GM12873 (cell line): ENCODE measurements at regions not wholly inside any gene's neighbourhood (a gene's known extent, or its start where the extent isn't known, plus 50 kb on each side); places are given as distances from the start of the nearest gene placed in this dataset.

ENCODE experiments used
- TF ChIP-seq, protein P1 (sequence below): IDR thresholded peaks from 2 replicates; pipeline ENCODE4 v1.5.1; 2012; ENCODE audit warnings: low read depth, mild to moderate bottlenecking, moderate library complexity, low read length, control low read depth; ENCODE audit not compliant: insufficient read depth; ENCODE audit errors: missing control alignments

DNA sequence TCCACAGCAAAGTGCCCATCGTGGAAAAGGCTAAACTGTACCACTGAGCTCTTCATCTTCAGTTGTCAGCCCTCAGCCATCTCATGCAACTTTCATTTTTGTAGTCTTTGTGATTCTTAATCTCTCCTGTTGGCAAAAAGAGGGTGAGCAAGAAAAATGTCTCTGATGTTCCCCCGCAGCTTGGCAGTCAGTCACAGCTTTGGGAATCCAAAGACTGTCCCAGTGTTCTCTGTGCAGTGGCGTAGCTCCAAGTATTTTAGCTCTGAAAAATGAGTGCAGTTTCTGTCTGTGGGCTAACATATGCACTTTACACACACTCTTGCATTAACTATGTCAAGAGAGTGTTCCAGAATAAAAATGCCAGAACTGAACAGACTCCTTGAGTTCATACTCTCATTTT is 372.2 kb downstream of the TMEM232 start:
- TF ChIP-seq, protein P1, sequence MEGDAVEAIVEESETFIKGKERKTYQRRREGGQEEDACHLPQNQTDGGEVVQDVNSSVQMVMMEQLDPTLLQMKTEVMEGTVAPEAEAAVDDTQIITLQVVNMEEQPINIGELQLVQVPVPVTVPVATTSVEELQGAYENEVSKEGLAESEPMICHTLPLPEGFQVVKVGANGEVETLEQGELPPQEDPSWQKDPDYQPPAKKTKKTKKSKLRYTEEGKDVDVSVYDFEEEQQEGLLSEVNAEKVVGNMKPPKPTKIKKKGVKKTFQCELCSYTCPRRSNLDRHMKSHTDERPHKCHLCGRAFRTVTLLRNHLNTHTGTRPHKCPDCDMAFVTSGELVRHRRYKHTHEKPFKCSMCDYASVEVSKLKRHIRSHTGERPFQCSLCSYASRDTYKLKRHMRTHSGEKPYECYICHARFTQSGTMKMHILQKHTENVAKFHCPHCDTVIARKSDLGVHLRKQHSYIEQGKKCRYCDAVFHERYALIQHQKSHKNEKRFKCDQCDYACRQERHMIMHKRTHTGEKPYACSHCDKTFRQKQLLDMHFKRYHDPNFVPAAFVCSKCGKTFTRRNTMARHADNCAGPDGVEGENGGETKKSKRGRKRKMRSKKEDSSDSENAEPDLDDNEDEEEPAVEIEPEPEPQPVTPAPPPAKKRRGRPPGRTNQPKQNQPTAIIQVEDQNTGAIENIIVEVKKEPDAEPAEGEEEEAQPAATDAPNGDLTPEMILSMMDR: no peak

- TF ChIP-seq, protein P1: no peak
Measured at GRCh38 chr5:110354915-110355644, 371.4 kb downstream of the TMEM232 start.

DNA sequence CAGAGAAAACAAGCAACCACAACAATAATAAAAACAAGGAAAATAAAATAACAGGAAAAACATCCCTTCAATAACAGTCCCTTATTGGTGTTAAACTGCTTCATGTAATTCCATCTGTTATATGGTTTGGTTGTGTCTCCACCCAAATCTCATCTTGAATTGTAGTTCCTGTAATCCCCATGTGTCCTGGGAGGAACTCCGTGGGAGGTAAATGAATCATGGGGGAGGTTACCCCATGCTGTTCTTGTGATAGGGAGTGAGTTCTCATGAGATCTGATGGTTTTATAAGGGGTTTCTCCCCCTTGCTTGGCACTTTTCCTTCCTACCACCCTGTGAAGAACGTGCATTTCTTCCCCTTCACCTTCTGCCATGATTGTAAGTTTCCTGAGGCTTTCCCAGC is 369.8 kb downstream of the TMEM232 start:
- TF ChIP-seq, protein P1: no peak

- TF ChIP-seq, protein P1: no peak
Measured at GRCh38 chr5:110359221-110359620, 367.2 kb downstream of the TMEM232 start.

DNA sequence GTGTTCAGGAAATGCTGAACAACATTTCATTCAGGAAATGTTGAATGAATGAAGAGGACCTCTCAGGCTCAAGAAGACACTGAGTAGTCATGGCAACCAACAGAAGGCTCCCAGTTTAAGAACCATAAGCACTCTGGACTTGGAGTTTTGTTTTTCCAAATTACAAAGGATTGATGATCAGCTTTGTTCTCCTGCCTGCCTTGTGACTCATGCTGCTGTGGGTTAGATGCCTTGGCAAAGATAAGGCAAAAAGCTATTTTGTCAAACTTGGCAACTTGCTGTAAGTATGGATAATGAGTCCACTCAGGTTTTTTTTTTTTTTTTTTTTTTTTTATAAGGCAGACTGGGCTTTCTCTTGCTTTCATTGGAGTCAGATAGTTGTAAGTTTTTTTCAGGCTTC is 365.0 kb downstream of the TMEM232 start:
- TF ChIP-seq, protein P1: no peak

- TF ChIP-seq, protein P1: no peak
Measured at GRCh38 chr5:110362261-110362660, 364.2 kb downstream of the TMEM232 start.

- TF ChIP-seq, protein P1: no peak
Measured at GRCh38 chr5:110366716-110367115, 359.8 kb downstream of the TMEM232 start.
